HCT116 (cell line): ENCODE measurements at regions not wholly inside any gene's neighbourhood (a gene's known extent, or its start where the extent isn't known, plus 50 kb on each side); places are given as distances from the start of the nearest gene placed in this dataset.

ENCODE experiments used
- ATAC-seq: fragments of 200-7000 bp; cut with Tn5 transposase; 2 replicates; pipeline ENCODE4 v1.9.1; 2020; ENCODE audit warnings: mild to moderate bottlenecking, moderate library complexity
- BruUV-seq: library from RNA; stranded (reverse); fragments of 400-500 nt; replicated peaks from 2 replicates; lab custom pipeline; 2021; lab: Mats Ljungman, UMichigan
- CTCF ChIA-PET: fragments of 300-600 bp; sonication (Branson Sonifier 250); formaldehyde crosslinking; loops from one replicate; lab custom pipeline; 2021; ENCODE audit warnings: antibody characterized with exemption; lab: Charles Lee
- POLR2A ChIA-PET: fragments of 300-600, 350-600 bp; sonication (Branson Sonifier 250); formaldehyde crosslinking; loops from one replicate; lab custom pipeline; 2021; ENCODE audit warnings: antibody characterized with exemption; lab: Charles Lee
- RAD21 ChIA-PET, 2 experiments: fragments of 300-600 bp; sonication (Branson Sonifier 250); formaldehyde crosslinking; loops; one replicate each; lab custom pipeline; 2023; ENCODE audit warnings: low total read pairs in 2 of 2; ENCODE audit not compliant: uncharacterized antibody in 2 of 2, unreplicated experiment in 2 of 2, low non-redundant PET in 1 of 2; lab: Charles Lee
- DNase-seq: peaks from one replicate; pipeline ENCODE4 v3.0.0-alpha.2; 2010; ENCODE audit warnings: low read depth, low spot score
- H2AFZ ChIP-seq: fragments of 200-600 bp; shearing (Covaris generic), sonication (generic); 2 replicates; pipeline ENCODE4 v1.6.1; 2017; ENCODE audit warnings: low read depth, mixed run types, mixed read lengths, antibody characterized with exemption, low read length; ENCODE audit not compliant: poor library complexity, severe bottlenecking
- H3K27ac ChIP-seq: 2 replicates; pipeline ENCODE4 v1.5.1; 2012; ENCODE audit warnings: low read depth, low read length
- H3K27me3 ChIP-seq: fragments of 200-600 bp; sonication (generic); 2 replicates; pipeline ENCODE4 v1.6.1; 2016; ENCODE audit warnings: mixed run types, low read length, mixed read lengths; ENCODE audit not compliant: insufficient read depth
- H3K36me3 ChIP-seq, 2 experiments: fragments of 200-500 bp in 1 of 2; fragments of 200-600 bp in 1 of 2; sonication (Bioruptor generic) in 1 of 2; sonication (generic) in 1 of 2; 2 replicates each; pipeline versions ENCODE4 v1.5.1 to v1.6.1; 2014 to 2016; ENCODE audit warnings: low read length in 2 of 2, inconsistent platforms in 1 of 2, mixed read lengths in 1 of 2, mixed run types in 1 of 2; ENCODE audit not compliant: insufficient read depth in 2 of 2, control insufficient read depth in 1 of 2
- H3K4me1 ChIP-seq, 2 experiments: fragments of 200-600 bp in 1 of 2; sonication (generic) in 1 of 2; 2 replicates each; pipeline versions ENCODE4 v1.5.1 to v1.6.1; 2012 to 2017; ENCODE audit warnings: low read length in 2 of 2, inconsistent platforms in 1 of 2, mild to moderate bottlenecking in 1 of 2, mixed read lengths in 1 of 2, mixed run types in 1 of 2, moderate library complexity in 1 of 2; ENCODE audit not compliant: insufficient read depth in 2 of 2, control insufficient read depth in 1 of 2
- H3K4me2 ChIP-seq: fragments of 200-600 bp; sonication (generic); 2 replicates; pipeline ENCODE4 v1.6.1; 2017; ENCODE audit warnings: mixed run types, low read length, mixed read lengths
- H3K4me3 ChIP-seq, 2 experiments: fragments of 200-600 bp in 1 of 2; sonication (generic) in 1 of 2; replicated peaks in 1 of 2; 2 replicates each; pipeline ENCODE4 v1.5.1; 2011 to 2016; ENCODE audit warnings: low read length in 2 of 2, control low read depth in 1 of 2, low read depth in 1 of 2, mild to moderate bottlenecking in 1 of 2, mixed read lengths in 1 of 2, mixed run types in 1 of 2
- H3K79me2 ChIP-seq: fragments of 200-600 bp; sonication (generic); 2 replicates; pipeline ENCODE4 v1.6.1; 2017; ENCODE audit warnings: mild to moderate bottlenecking, mixed run types, low read length, moderate library complexity, mixed read lengths; ENCODE audit not compliant: insufficient read depth
- H3K9ac ChIP-seq: fragments of 200-600 bp; sonication (generic); 2 replicates; pipeline ENCODE4 v1.6.1; 2016; ENCODE audit warnings: low read length, mixed read lengths
- H3K9me2 ChIP-seq: fragments of 200-600 bp; sonication (generic), shearing (Covaris generic); 2 replicates; pipeline ENCODE4 v1.6.1; 2017; ENCODE audit warnings: mixed run types, mild to moderate bottlenecking, moderate library complexity; ENCODE audit not compliant: insufficient read depth
- H3K9me3 ChIP-seq, 2 experiments: fragments of 200-500 bp in 1 of 2; fragments of 200-600 bp in 1 of 2; sonication (Bioruptor generic) in 1 of 2; sonication (generic) in 1 of 2; 2 replicates each; pipeline ENCODE4 v1.6.1; 2014 to 2017; ENCODE audit warnings: low read length in 2 of 2, mixed read lengths in 2 of 2, inconsistent platforms in 1 of 2, low read depth in 1 of 2, mild to moderate bottlenecking in 1 of 2, mixed run types in 1 of 2, moderate library complexity in 1 of 2; ENCODE audit not compliant: control insufficient read depth in 1 of 2, insufficient read depth in 1 of 2
- H4K20me1 ChIP-seq: fragments of 200-600 bp; sonication (generic), shearing (Covaris generic); 2 replicates; pipeline ENCODE4 v1.6.1; 2017; ENCODE audit warnings: mixed run types, mild to moderate bottlenecking, moderate library complexity; ENCODE audit not compliant: insufficient read depth
- ATF3 ChIP-seq: IDR thresholded peaks from 2 replicates; pipeline ENCODE4 v1.6.1; 2012
- CBX3 ChIP-seq: IDR thresholded peaks from 2 replicates; pipeline ENCODE4 v1.6.1; 2012; ENCODE audit warnings: low read depth
- EZH2 ChIP-seq: fragments of 200-600 bp; sonication (generic); IDR thresholded peaks from 2 replicates; pipeline ENCODE4 v1.6.1; 2017; ENCODE audit warnings: antibody characterized with exemption, mixed run types
- FOSL1 ChIP-seq: IDR thresholded peaks from 2 replicates; pipeline ENCODE4 v1.6.1; 2012; ENCODE audit warnings: low read depth
- JUND ChIP-seq: IDR thresholded peaks from 2 replicates; pipeline ENCODE4 v1.6.1; 2012
- MAX ChIP-seq: IDR thresholded peaks from 2 replicates; pipeline ENCODE4 v1.6.1; 2012
- POLR2A ChIP-seq: IDR thresholded peaks from 2 replicates; pipeline ENCODE4 v1.7.0; 2011; ENCODE audit warnings: borderline replicate concordance; ENCODE audit not compliant: insufficient read depth, insufficient read length; ENCODE audit errors: extremely low read depth
- POLR2AphosphoS5 ChIP-seq: IDR thresholded peaks from 2 replicates; pipeline ENCODE4 v1.6.1; 2011; ENCODE audit warnings: mild to moderate bottlenecking, low read depth, low read length, moderate library complexity
- REST ChIP-seq: IDR thresholded peaks from 2 replicates; pipeline ENCODE4 v1.6.1; 2012; ENCODE audit warnings: low read depth
- SIN3A ChIP-seq: IDR thresholded peaks from 2 replicates; pipeline ENCODE4 v1.6.1; 2012; ENCODE audit warnings: low read depth
- SP1 ChIP-seq: IDR thresholded peaks from 2 replicates; pipeline ENCODE4 v1.6.1; 2012; ENCODE audit warnings: low read depth
- SRF ChIP-seq: IDR thresholded peaks from 2 replicates; pipeline ENCODE4 v1.6.1; 2012; ENCODE audit warnings: low read depth
- TCF7L2 ChIP-seq: IDR thresholded peaks from 2 replicates; pipeline ENCODE4 v1.7.0; 2011; ENCODE audit warnings: borderline replicate concordance, inconsistent platforms; ENCODE audit not compliant: insufficient read depth, insufficient read length; ENCODE audit errors: extremely low read depth
- YY1 ChIP-seq: IDR thresholded peaks from 2 replicates; pipeline ENCODE4 v1.6.1; 2011; ENCODE audit warnings: low read length, low read depth, moderate library complexity, mild to moderate bottlenecking; ENCODE audit not compliant: insufficient replicate concordance; ENCODE audit errors: extremely low read depth
- ZBTB33 ChIP-seq: IDR thresholded peaks from 2 replicates; pipeline ENCODE4 v1.6.1; 2011; ENCODE audit warnings: mild to moderate bottlenecking, low read length, moderate library complexity; ENCODE audit not compliant: insufficient replicate concordance; ENCODE audit errors: extremely low read depth
- ZNF274 ChIP-seq: fragments of 200-500 bp; sonication (Bioruptor generic); IDR thresholded peaks from 2 replicates; pipeline ENCODE4 v1.6.1; 2014; ENCODE audit warnings: mild to moderate bottlenecking, low read depth, low read length, inconsistent platforms
- intact Hi-C: fragments of 100-400 bp; cut with micrococcal nuclease; formaldehyde crosslinking; loops from 2 replicates; pipeline ENCODE4 v1.10.0; 2022

- intact Hi-C loops, result no loop called here
- Histone ChIP-seq H3K9me2 (no peaks in the 10 kb centered on the region), H3K4me2 (no peak overlapping the region), H3K27ac (peak overlapping the region; percentile 30; the same call in 1 of the 2 replicates), H3K36me3 (no peaks in the 10 kb centered on the region), H4K20me1 (no peaks in the 10 kb centered on the region), H3K79me2 (no peaks in the 10 kb centered on the region), H3K4me1 (peaks cover 10 to 14% of the 10 kb centered on the region in 2 experiments; a peak in 3 of 4 replicates), H3K9ac (no peak overlapping the region), H3K27me3 (no peaks in the 10 kb centered on the region), H3K9me3 (no peaks in the 10 kb centered on the region; a peak in 1 of 4 replicates), H2AFZ (no peak overlapping the region)
- CTCF ChIA-PET, result no interaction called here
- no peak for DNase-seq
- no peak for ATAC-seq
- no peak for TF ChIP-seq POLR2AphosphoS5
- TF ChIP-seq CBX3, result no peak
- no peak for TF ChIP-seq FOSL1
- TF ChIP-seq SRF, result no peak
- no peak for TF ChIP-seq SIN3A
- TF ChIP-seq ZNF274, result no peak
- no peak for TF ChIP-seq MAX
- TF ChIP-seq ZBTB33, result no peak
- TF ChIP-seq YY1, result no peak
- TF ChIP-seq REST, result no peak
- no peak for TF ChIP-seq SP1
- TF ChIP-seq POLR2A, result no peak
- no peak for TF ChIP-seq EZH2
- TF ChIP-seq ATF3, result no peak
- TF ChIP-seq TCF7L2, result no peak
- TF ChIP-seq JUND, result no peak
- TF ChIP-seq, all 23 proteins: peak for 0
- ChIA-PET RAD21 (no interaction called here), POLR2A (no interaction called here)
- BruUV-seq, result no TSS peak
- no peak overlapping the region for H3K4me3 ChIP-seq
These were observed 194.6 kb upstream of the SAMSN1 start for GRCh38 chr21:14740692-14741091.
